ENCODE measurements at regions not wholly inside any gene's neighbourhood (a gene's known extent, or its start where the extent isn't known, plus 50 kb on each side); places are given as distances from the start of the nearest gene placed in this dataset.

GRCh38 chr2:2764739-2765138, 433.7 kb upstream of the MYT1L start:
- TF ChIP-seq POLR2A (IDR thresholded peaks at IDR 0.05) (no peak), CTCF (IDR thresholded peaks at IDR 0.05) (no peak), EP300 (IDR thresholded peaks at IDR 0.05) (no peak)

All from suprapubic skin (tissue), 3 donors.